Activated naive CD4-positive, alpha-beta T cell treated with anti-CD3 and anti-CD28 coated beads for 36 hours (primary cell): ENCODE measurements at regions not wholly inside any gene's neighbourhood (a gene's known extent, or its start where the extent isn't known, plus 50 kb on each side); places are given as distances from the start of the nearest gene placed in this dataset.

ENCODE experiments used
- CTCF ChIA-PET: fragments of 350-600 bp; sonication (Branson Sonifier 250); formaldehyde crosslinking; loops from one replicate; lab custom pipeline; 2021; ENCODE audit warnings: antibody characterized with exemption; lab: Charles Lee
- DNase-seq: peaks from one replicate; pipeline ENCODE4 v3.0.0-alpha.2; 2020
- H3K27ac Mint-ChIP-seq: one replicate; pipeline ENCODE4 v1.8.0; 2021; ENCODE audit warnings: mild to moderate bottlenecking, mixed read lengths
- H3K27me3 Mint-ChIP-seq: one replicate; pipeline ENCODE4 v1.8.0; 2021; ENCODE audit warnings: low read depth, mixed read lengths
- H3K36me3 Mint-ChIP-seq: one replicate; pipeline ENCODE4 v1.8.0; 2021; ENCODE audit warnings: low read depth, mixed read lengths
- H3K4me1 Mint-ChIP-seq: one replicate; pipeline ENCODE4 v1.8.0; 2021; ENCODE audit warnings: low read depth, mixed read lengths
- H3K4me3 Mint-ChIP-seq: one replicate; pipeline ENCODE4 v1.8.0; 2021; ENCODE audit warnings: mild to moderate bottlenecking, moderate library complexity, mixed read lengths
- H3K9me3 Mint-ChIP-seq: one replicate; pipeline ENCODE4 v1.8.0; 2021; ENCODE audit warnings: mixed read lengths
- intact Hi-C: fragments of 100-400 bp; cut with micrococcal nuclease; formaldehyde crosslinking; loops from one replicate; pipeline ENCODE4 v1.15.1; 2023

- H3K4me1 Mint-ChIP-seq, result peaks cover 6% of the 10 kb centered on the region
- no peaks in the 10 kb centered on the region for H3K36me3 Mint-ChIP-seq
- no peak for DNase-seq
- CTCF ChIA-PET, result no interaction called here
- intact Hi-C loops, result no loop called here
- no peak overlapping the region for H3K27ac Mint-ChIP-seq
- H3K4me3 Mint-ChIP-seq, result no peak overlapping the region
- H3K9me3 Mint-ChIP-seq, result peaks cover 5% of the 10 kb centered on the region
- H3K27me3 Mint-ChIP-seq, result peaks cover 39% of the 10 kb centered on the region
Observed at GRCh38 chr12:113587720-113588119, 116.0 kb upstream of the LHX5 start.

GRCh38 chr12:113586461-113586860 is 114.8 kb upstream of the LHX5 start:
- H3K4me1 Mint-ChIP-seq, result peaks cover 3% of the 10 kb centered on the region
- no peak overlapping the region for H3K27ac Mint-ChIP-seq
- H3K4me3 Mint-ChIP-seq, result no peak overlapping the region
- H3K36me3 Mint-ChIP-seq, result no peaks in the 10 kb centered on the region
- H3K9me3 Mint-ChIP-seq, result peaks cover 5% of the 10 kb centered on the region
- CTCF ChIA-PET, result interaction anchor here (0.6 kb wide), 2 partner anchors 93 to 206 kb away, joined by 3 to 4 read pairs; no protein-coding TSS in a partner anchor
- no peak for DNase-seq
- H3K27me3 Mint-ChIP-seq, result peaks cover 32% of the 10 kb centered on the region
- intact Hi-C loops, result no loop called here

GRCh38 chr12:113582521-113583218 is 111.0 kb upstream of the LHX5 start:
- Mint-ChIP-seq H3K4me1 (no peaks in the 10 kb centered on the region), H3K27ac (no peak overlapping the region), H3K36me3 (no peaks in the 10 kb centered on the region), H3K9me3 (peaks cover 9% of the 10 kb centered on the region), H3K4me3 (no peak overlapping the region), H3K27me3 (peaks cover 13% of the 10 kb centered on the region)
- CTCF ChIA-PET, result no interaction called here
- intact Hi-C loops, result no loop called here
- no peak for DNase-seq

- Mint-ChIP-seq H3K4me1 (no peaks in the 10 kb centered on the region), H3K27ac (no peak overlapping the region), H3K36me3 (no peaks in the 10 kb centered on the region), H3K4me3 (no peak overlapping the region), H3K9me3 (peaks cover 4% of the 10 kb centered on the region), H3K27me3 (peaks cover 14% of the 10 kb centered on the region)
- CTCF ChIA-PET, result no interaction called here
- intact Hi-C loops, result no loop called here
- DNase-seq, result no peak
Observed at GRCh38 chr12:113581342-113581741, 109.7 kb upstream of the LHX5 start.

GRCh38 chr12:113580437-113580836 is 108.8 kb upstream of the LHX5 start:
- Mint-ChIP-seq H3K9me3 (peaks cover 4% of the 10 kb centered on the region), H3K4me3 (no peak overlapping the region), H3K27ac (no peak overlapping the region), H3K36me3 (no peaks in the 10 kb centered on the region), H3K4me1 (no peaks in the 10 kb centered on the region), H3K27me3 (peaks cover 14% of the 10 kb centered on the region)
- no peak for DNase-seq
- intact Hi-C loops, result no loop called here
- CTCF ChIA-PET, result no interaction called here

GRCh38 chr12:113577464-113578129 is 105.9 kb upstream of the LHX5 start:
- CTCF ChIA-PET, result no interaction called here
- intact Hi-C loops, result no loop called here
- H3K4me3 Mint-ChIP-seq, result no peak overlapping the region
- no peak for DNase-seq
- peaks cover 22% of the 10 kb centered on the region for H3K27me3 Mint-ChIP-seq
- peaks cover 4% of the 10 kb centered on the region for H3K9me3 Mint-ChIP-seq
- H3K27ac Mint-ChIP-seq, result no peak overlapping the region
- no peaks in the 10 kb centered on the region for H3K36me3 Mint-ChIP-seq
- no peaks in the 10 kb centered on the region for H3K4me1 Mint-ChIP-seq

GRCh38 chr12:113575386-113575785 is 103.7 kb upstream of the LHX5 start:
- H3K9me3 Mint-ChIP-seq, result no peaks in the 10 kb centered on the region
- H3K27ac Mint-ChIP-seq, result no peak overlapping the region
- H3K4me3 Mint-ChIP-seq, result no peak overlapping the region
- intact Hi-C loops, result no loop called here
- H3K4me1 Mint-ChIP-seq, result no peaks in the 10 kb centered on the region
- H3K36me3 Mint-ChIP-seq, result no peaks in the 10 kb centered on the region
- CTCF ChIA-PET, result no interaction called here
- peaks cover 21% of the 10 kb centered on the region for H3K27me3 Mint-ChIP-seq
- DNase-seq, result no peak

- intact Hi-C loops, result no loop called here
- Mint-ChIP-seq H3K4me3 (no peak overlapping the region), H3K36me3 (no peaks in the 10 kb centered on the region), H3K9me3 (no peaks in the 10 kb centered on the region), H3K4me1 (no peaks in the 10 kb centered on the region), H3K27ac (no peak overlapping the region), H3K27me3 (peaks cover 23% of the 10 kb centered on the region)
- CTCF ChIA-PET, result no interaction called here
- DNase-seq, result no peak
Observed at GRCh38 chr12:113573148-113573547, 101.5 kb upstream of the LHX5 start.

GRCh38 chr12:113571713-113572112 is 100.0 kb upstream of the LHX5 start:
- Mint-ChIP-seq H3K36me3 (no peaks in the 10 kb centered on the region), H3K27me3 (peaks cover 14% of the 10 kb centered on the region), H3K9me3 (no peaks in the 10 kb centered on the region), H3K27ac (no peak overlapping the region), H3K4me3 (no peak overlapping the region), H3K4me1 (no peaks in the 10 kb centered on the region)
- intact Hi-C loops, result no loop called here
- CTCF ChIA-PET, result no interaction called here
- no peak for DNase-seq

- H3K4me3 Mint-ChIP-seq, result no peak overlapping the region
- intact Hi-C loops, result no loop called here
- DNase-seq, result no peak
- no peaks in the 10 kb centered on the region for H3K36me3 Mint-ChIP-seq
- H3K9me3 Mint-ChIP-seq, result no peaks in the 10 kb centered on the region
- peaks cover 16% of the 10 kb centered on the region for H3K27me3 Mint-ChIP-seq
- no peaks in the 10 kb centered on the region for H3K4me1 Mint-ChIP-seq
- CTCF ChIA-PET, result no interaction called here
- H3K27ac Mint-ChIP-seq, result no peak overlapping the region
Observed at GRCh38 chr12:113569806-113570205, 98.1 kb upstream of the LHX5 start.

- CTCF ChIA-PET, result no interaction called here
- H3K9me3 Mint-ChIP-seq, result no peaks in the 10 kb centered on the region
- H3K4me1 Mint-ChIP-seq, result no peaks in the 10 kb centered on the region
- H3K27ac Mint-ChIP-seq, result no peak overlapping the region
- H3K36me3 Mint-ChIP-seq, result no peaks in the 10 kb centered on the region
- DNase-seq, result no peak
- H3K27me3 Mint-ChIP-seq, result peaks cover 23% of the 10 kb centered on the region
- intact Hi-C loops, result no loop called here
- no peak overlapping the region for H3K4me3 Mint-ChIP-seq
Observed at GRCh38 chr12:113568021-113568420, 96.3 kb upstream of the LHX5 start.

GRCh38 chr12:113565368-113565767 is 93.7 kb upstream of the LHX5 start:
- no peak for DNase-seq
- intact Hi-C loops, result no loop called here
- H3K27ac Mint-ChIP-seq, result no peak overlapping the region
- peaks cover 21% of the 10 kb centered on the region for H3K27me3 Mint-ChIP-seq
- H3K4me3 Mint-ChIP-seq, result no peak overlapping the region
- H3K9me3 Mint-ChIP-seq, result no peaks in the 10 kb centered on the region
- no peaks in the 10 kb centered on the region for H3K4me1 Mint-ChIP-seq
- CTCF ChIA-PET, result no interaction called here
- no peaks in the 10 kb centered on the region for H3K36me3 Mint-ChIP-seq
